Activated CD8-positive, alpha-beta T cell treated with anti-CD3 and anti-CD28 coated beads for 36 hours (primary cell): ENCODE measurements at regions not wholly inside any gene's neighbourhood (a gene's known extent, or its start where the extent isn't known, plus 50 kb on each side); places are given as distances from the start of the nearest gene placed in this dataset.

Experiments
- ATAC-seq: fragments of 200-7000 bp; cut with Tn5 transposase; one replicate; pipeline ENCODE4 v1.10.0; 2021; ENCODE audit warnings: mild to moderate bottlenecking, moderate library complexity
- CTCF ChIA-PET: fragments of 350-600 bp; sonication (Branson Sonifier 250); formaldehyde crosslinking; loops from one replicate; lab custom pipeline; 2021; ENCODE audit warnings: antibody characterized with exemption; lab: Charles Lee
- POLR2A ChIA-PET: fragments of 350-600 bp; sonication (Branson Sonifier 250); formaldehyde crosslinking; loops from one replicate; lab custom pipeline; 2021; ENCODE audit warnings: antibody characterized with exemption; lab: Charles Lee
- DNase-seq: peaks from one replicate; pipeline ENCODE4 v3.0.0-alpha.2; 2020
- H3K27ac Mint-ChIP-seq: one replicate; pipeline ENCODE4 v1.8.0; 2021; ENCODE audit warnings: mild to moderate bottlenecking, mixed read lengths
- H3K27me3 Mint-ChIP-seq: one replicate; pipeline ENCODE4 v1.8.0; 2021; ENCODE audit warnings: mixed read lengths
- H3K36me3 Mint-ChIP-seq: one replicate; pipeline ENCODE4 v1.8.0; 2021; ENCODE audit warnings: low read depth, mixed read lengths
- H3K4me1 Mint-ChIP-seq: one replicate; pipeline ENCODE4 v1.8.0; 2021; ENCODE audit warnings: low read depth, mixed read lengths
- H3K4me3 Mint-ChIP-seq: one replicate; pipeline ENCODE4 v1.8.0; 2021; ENCODE audit warnings: mild to moderate bottlenecking, moderate library complexity, mixed read lengths
- H3K9me3 Mint-ChIP-seq: one replicate; pipeline ENCODE4 v1.8.0; 2021; ENCODE audit warnings: mixed read lengths
- CTCF ChIP-seq: fragments of 200-600 bp; IDR thresholded peaks from one replicate; pipeline ENCODE4 v1.8.0; 2022; ENCODE audit warnings: antibody characterized with exemption, mild to moderate bottlenecking
- intact Hi-C: fragments of 100-400 bp; cut with micrococcal nuclease; formaldehyde crosslinking; loops from one replicate; pipeline ENCODE4 v1.10.0; 2022

- H3K36me3 Mint-ChIP-seq, result no peaks in the 10 kb centered on the region
- no peak overlapping the region for H3K4me3 Mint-ChIP-seq
- ChIA-PET POLR2A (no interaction called here), CTCF (interaction anchor here (0.6 kb wide), 1 partner anchor 180 kb away, joined by 3 read pairs; no protein-coding TSS in a partner anchor)
- peaks cover 8% of the 10 kb centered on the region for H3K9me3 Mint-ChIP-seq
- H3K4me1 Mint-ChIP-seq, result peaks cover 10% of the 10 kb centered on the region
- intact Hi-C loops, result no loop called here
- H3K27ac Mint-ChIP-seq, result no peak overlapping the region
- no peak for ATAC-seq
- no peak for DNase-seq
- H3K27me3 Mint-ChIP-seq, result peaks cover 12% of the 10 kb centered on the region
- TF ChIP-seq CTCF, result no peak
Measured at GRCh38 chr6:7960848-7961247, 50.3 kb upstream of the TXNDC5 start.
